ENCODE measurements at regions not wholly inside any gene's neighbourhood (a gene's known extent, or its start where the extent isn't known, plus 50 kb on each side); places are given as distances from the start of the nearest gene placed in this dataset.
A peak's percentile ranks its signal among the peaks of the same experiment; 100 is the strongest.

DNA sequence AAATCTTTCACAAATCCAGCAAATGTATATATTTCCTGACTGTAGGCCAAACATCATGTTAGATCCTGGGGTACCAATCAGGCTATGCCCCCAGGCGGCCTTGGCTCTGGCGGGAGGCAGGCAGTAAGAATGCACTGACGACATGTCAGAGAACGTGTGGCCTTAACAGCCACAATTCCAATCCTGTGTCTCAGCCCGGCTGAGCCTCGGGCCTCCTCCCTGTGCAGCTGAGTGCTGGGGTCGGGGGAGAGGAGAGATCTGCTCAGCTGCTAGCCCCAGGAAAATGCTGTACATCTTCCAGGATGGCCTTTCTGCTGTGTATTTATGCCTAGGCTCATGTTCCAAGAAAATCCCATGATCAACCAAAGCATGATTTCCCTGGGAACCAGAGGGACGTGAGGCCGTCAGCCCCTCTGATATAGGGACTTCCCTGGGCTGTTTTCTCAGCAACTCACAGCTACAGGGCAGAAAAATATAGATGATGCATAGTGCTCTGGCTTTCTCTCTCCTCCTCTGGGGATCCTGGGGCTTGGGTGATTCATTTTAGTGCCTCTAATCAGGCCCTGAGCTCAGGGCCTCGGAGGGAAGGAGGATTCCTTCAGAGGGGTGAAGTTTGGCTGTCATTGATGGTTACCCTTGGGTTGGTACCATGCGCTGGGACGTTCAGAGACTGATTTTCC is 604.0 kb downstream of the HS3ST4 start:
- H3K9me3 Mint-ChIP-seq (ENCODE audit: low read depth): no peaks in the 10 kb centered on the region
- H3K36me3 Mint-ChIP-seq (ENCODE audit: low read depth): no peaks in the 10 kb centered on the region
- CTCF ChIA-PET: no interaction called here
- no peak overlapping the region for H3K4me3 Mint-ChIP-seq
- no peaks in the 10 kb centered on the region for H3K4me1 Mint-ChIP-seq
- peaks cover 6% of the 10 kb centered on the region for H3K27me3 Mint-ChIP-seq
- POLR2A ChIA-PET: no interaction called here
- H3K27ac Mint-ChIP-seq: no peak overlapping the region
- ATAC-seq (no peak), DNase-seq (no peak)
- intact Hi-C loops (cut with DNase I, micrococcal nuclease): no loop called here

DNA sequence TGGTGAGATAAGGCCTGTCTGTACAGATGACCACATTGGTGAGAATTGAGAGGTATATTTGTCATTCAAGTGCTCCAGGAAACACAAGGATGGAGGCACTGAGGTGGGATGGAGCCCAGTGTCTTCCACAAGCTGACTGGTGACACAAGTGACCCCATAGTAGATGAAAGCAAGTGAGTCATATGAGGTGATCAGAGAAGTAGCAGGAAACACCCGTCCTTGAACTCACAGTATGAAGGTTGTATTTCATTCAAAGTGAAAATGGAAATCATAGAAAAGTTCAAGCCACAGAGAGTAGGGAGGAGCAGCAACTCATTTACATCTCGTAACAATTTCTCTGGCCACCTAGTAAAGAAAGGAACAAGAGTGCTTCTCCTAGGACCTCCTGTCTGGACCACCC is 609.8 kb downstream of the HS3ST4 start:
- DNase-seq (peak; percentile 6), ATAC-seq (peak; percentile 47)
- ChIA-PET POLR2A (no interaction called here), CTCF (interaction anchor here (1.1 kb wide), 1 partner anchor 71 kb away, joined by 3 read pairs; no protein-coding TSS in a partner anchor)
- Mint-ChIP-seq H3K36me3 (ENCODE audit: low read depth) (no peaks in the 10 kb centered on the region), H3K9me3 (ENCODE audit: low read depth) (no peaks in the 10 kb centered on the region), H3K27me3 (peaks cover 9% of the 10 kb centered on the region), H3K27ac (no peak overlapping the region), H3K4me3 (no peak overlapping the region), H3K4me1 (peaks cover 4% of the 10 kb centered on the region)
- intact Hi-C loops (cut with DNase I, micrococcal nuclease): no loop called here

DNA sequence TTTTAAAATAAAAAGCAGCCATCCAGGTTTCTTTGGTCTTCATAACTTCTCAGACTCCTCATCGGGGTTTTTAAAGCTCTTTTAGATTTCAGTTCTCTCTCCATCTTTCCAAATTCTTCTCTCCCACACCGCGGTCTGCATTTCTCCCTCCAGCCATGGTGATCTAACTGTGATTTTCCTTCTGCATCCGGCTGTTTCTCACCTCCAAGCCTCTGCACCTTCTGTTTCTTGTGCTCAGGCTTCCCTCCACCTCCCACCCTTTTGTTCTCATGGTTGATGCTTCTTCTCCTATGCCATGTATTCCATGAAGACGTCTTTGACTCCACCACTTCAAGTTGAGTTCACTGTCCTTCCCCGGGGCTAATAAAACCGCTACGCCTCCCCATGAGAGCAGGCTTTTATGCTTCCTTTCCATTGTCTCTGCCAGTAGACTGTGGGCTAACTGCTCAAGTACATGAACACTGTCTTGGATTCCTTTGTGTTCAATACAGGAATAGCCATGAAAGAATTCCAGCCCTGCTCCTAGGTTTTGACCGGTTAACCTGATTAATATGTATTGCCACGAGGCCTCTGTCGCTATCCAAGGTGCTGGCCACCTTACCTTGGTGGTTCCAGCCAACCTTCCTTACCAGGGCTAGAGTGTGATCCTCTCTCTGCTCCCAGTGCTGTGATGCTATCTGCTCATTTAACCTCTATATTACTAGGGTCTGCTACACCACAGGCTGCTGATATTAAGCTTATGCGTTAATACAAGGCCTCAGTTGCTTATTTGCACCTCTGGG is 625.1 kb downstream of the HS3ST4 start:
- Mint-ChIP-seq H3K9me3 (ENCODE audit: low read depth) (no peaks in the 10 kb centered on the region), H3K27ac (no peak overlapping the region), H3K36me3 (ENCODE audit: low read depth) (no peaks in the 10 kb centered on the region), H3K27me3 (peaks cover 16% of the 10 kb centered on the region), H3K4me1 (no peaks in the 10 kb centered on the region), H3K4me3 (no peak overlapping the region)
- POLR2A ChIA-PET: no interaction called here
- DNase-seq (peak; percentile 6), ATAC-seq (no peak)
- intact Hi-C loops (cut with DNase I, micrococcal nuclease): no loop called here
- CTCF ChIA-PET: no interaction called here

DNA sequence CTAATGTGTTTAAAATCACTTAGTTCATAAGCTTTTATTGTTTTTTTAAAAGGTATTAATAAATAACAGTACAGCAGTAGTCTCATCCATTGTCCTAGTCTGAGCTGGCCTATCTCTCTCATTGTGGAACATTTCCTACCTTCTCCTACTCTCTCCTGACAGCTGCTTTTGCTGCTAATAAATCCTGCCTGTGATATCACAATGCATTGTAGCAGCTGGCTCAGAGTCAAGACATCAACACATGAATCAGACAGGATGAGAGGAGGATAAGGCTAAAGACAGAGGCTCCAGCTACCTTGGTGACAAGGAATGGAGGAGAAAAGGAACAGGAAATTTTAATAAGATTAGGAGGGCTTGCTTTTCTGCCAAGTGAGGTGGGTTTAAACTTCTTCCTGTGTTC is 626.1 kb downstream of the HS3ST4 start:
- H3K9me3 Mint-ChIP-seq (ENCODE audit: low read depth): no peaks in the 10 kb centered on the region
- ChIA-PET CTCF (no interaction called here), POLR2A (no interaction called here)
- no peak for ATAC-seq
- no peaks in the 10 kb centered on the region for H3K4me1 Mint-ChIP-seq
- DNase-seq: no peak
- no peak overlapping the region for H3K27ac Mint-ChIP-seq
- H3K4me3 Mint-ChIP-seq: no peak overlapping the region
- H3K36me3 Mint-ChIP-seq (ENCODE audit: low read depth): no peaks in the 10 kb centered on the region
- intact Hi-C loops (cut with DNase I, micrococcal nuclease): no loop called here
- H3K27me3 Mint-ChIP-seq: peaks cover 15% of the 10 kb centered on the region

DNA sequence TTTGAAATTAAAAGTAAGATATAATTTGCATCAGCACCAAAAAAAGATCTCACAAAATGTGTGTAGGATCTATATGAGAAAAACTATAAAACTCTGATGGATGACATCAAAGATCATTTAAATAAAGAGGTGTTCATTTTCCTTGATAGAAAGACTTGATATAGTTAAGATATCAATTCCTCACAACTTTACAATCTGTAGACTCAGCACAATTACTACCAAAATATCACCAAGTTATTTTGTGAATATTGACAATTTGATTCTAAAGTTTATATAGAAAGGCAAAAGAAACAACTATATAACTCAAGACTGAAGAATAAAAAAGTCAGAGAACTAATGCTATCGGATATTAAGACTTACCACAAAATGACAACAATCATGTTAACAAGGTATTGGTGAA is 638.9 kb downstream of the HS3ST4 start:
- no peak overlapping the region for H3K4me3 Mint-ChIP-seq
- peaks cover 8% of the 10 kb centered on the region for H3K27me3 Mint-ChIP-seq
- ATAC-seq (no peak), DNase-seq (no peak)
- peaks cover 2% of the 10 kb centered on the region for H3K9me3 Mint-ChIP-seq (ENCODE audit: low read depth)
- ChIA-PET POLR2A (no interaction called here), CTCF (no interaction called here)
- H3K27ac Mint-ChIP-seq: no peak overlapping the region
- H3K36me3 Mint-ChIP-seq (ENCODE audit: low read depth): no peaks in the 10 kb centered on the region
- no peaks in the 10 kb centered on the region for H3K4me1 Mint-ChIP-seq
- intact Hi-C loops (cut with DNase I, micrococcal nuclease): no loop called here

DNA sequence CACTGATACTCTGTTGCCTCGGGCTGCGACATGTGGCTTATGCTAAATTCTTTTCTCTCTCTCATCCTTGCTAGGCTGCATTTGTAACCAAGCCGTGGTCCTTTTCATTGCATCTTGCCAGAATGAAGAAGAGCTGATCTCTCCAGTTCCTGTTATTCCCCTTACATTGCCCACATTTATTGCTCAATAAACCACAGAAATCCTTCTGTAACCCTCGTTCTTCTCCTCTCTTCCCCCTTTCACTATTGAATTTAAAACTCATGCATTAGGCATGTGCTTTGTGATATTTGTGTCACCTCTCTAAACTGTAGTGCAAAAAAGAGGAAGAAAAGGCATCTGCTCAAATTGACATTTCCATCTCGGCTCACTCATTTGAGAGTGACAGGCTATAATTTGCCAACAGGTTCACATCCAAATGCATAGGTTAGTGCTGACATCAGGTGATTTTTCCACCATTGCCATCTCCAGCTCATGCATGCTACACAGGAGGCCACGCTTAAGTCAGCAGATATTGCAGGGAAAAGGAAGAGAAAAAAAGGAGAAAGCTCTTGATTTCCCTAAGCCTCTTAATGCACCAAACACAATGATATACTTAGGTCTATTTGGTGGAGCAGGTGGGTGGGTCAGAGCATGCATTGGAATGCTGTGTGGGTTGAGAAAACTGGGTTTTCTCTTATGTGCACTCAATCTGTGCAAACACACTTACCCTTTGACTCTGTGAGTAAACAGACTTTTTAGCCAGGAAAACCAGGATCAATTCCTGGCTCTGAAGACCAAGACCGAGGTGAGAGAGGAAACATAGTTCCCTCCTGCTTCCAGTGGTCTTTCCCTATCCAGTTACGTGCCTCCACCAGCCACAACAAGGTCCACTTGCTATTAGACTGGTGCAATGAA is 642.7 kb downstream of the HS3ST4 start:
- H3K27me3 Mint-ChIP-seq: peaks cover 6% of the 10 kb centered on the region
- DNase-seq (no peak), ATAC-seq (no peak)
- ChIA-PET CTCF (no interaction called here), POLR2A (no interaction called here)
- H3K4me1 Mint-ChIP-seq: no peaks in the 10 kb centered on the region
- H3K27ac Mint-ChIP-seq: no peak overlapping the region
- intact Hi-C loops (cut with DNase I, micrococcal nuclease): no loop called here
- H3K36me3 Mint-ChIP-seq (ENCODE audit: low read depth): no peaks in the 10 kb centered on the region
- no peak overlapping the region for H3K4me3 Mint-ChIP-seq
- no peaks in the 10 kb centered on the region for H3K9me3 Mint-ChIP-seq (ENCODE audit: low read depth)

DNA sequence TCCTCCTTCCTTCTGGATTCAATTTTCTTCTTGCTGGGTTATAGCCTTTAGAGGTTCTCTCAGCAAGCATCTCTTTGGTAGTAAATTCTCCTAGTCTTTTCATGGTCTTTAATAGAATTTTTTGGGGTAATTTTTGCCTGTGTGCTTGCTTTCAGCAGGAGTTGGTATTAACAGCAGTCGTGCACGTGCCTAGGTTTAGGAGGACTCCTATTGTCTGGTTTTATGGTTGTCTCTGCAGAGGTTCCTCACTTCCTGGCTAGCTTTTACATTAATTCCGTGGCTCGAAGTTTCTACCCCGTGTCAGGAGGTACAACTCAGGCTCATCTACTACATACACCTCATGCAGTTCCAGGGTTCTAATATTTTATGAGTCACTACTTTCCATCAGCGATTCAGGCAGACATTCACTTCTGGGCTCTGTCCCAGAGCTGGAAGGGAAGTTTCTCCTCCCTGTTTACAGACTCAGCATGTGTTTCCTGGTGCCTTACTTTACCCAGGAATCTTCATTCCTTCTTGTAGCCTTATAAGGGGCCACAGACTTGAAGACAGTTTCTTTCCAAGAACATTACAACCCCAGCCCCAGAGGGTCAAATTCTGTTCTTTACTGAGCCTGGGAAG is 643.6 kb downstream of the HS3ST4 start:
- DNase-seq (no peak), ATAC-seq (no peak)
- CTCF ChIA-PET: no interaction called here
- POLR2A ChIA-PET: no interaction called here
- Mint-ChIP-seq H3K4me1 (no peaks in the 10 kb centered on the region), H3K27me3 (peaks cover 6% of the 10 kb centered on the region), H3K4me3 (no peak overlapping the region), H3K36me3 (ENCODE audit: low read depth) (no peaks in the 10 kb centered on the region), H3K27ac (no peak overlapping the region), H3K9me3 (ENCODE audit: low read depth) (no peaks in the 10 kb centered on the region)
- intact Hi-C loops (cut with DNase I, micrococcal nuclease): no loop called here

DNA sequence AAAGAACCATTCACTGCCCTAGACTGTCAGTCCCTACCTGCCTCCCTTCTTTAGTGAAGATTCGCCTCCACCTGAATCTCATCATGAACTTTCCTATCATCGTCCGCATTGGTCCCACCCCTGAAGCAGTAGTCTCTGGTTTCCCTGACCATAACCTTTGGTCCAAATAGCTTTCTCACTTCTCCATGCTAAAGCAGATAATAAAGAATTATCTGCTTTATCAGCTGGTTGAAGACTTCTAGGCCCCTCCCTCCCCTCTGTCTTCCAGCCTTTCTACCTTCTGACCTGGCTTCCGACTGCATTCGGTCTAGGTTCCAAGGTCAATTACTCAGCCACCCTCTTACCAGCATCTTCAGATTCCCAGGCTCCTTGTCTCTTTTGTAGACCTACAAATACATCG is 650.9 kb downstream of the HS3ST4 start:
- Mint-ChIP-seq H3K27ac (no peak overlapping the region), H3K27me3 (peaks cover 6% of the 10 kb centered on the region), H3K36me3 (ENCODE audit: low read depth) (no peaks in the 10 kb centered on the region), H3K4me3 (no peak overlapping the region), H3K4me1 (no peaks in the 10 kb centered on the region), H3K9me3 (ENCODE audit: low read depth) (no peaks in the 10 kb centered on the region)
- no peak for DNase-seq
- no peak for ATAC-seq
- CTCF ChIA-PET: no interaction called here
- intact Hi-C loops (cut with DNase I, micrococcal nuclease): no loop called here
- POLR2A ChIA-PET: no interaction called here

DNA sequence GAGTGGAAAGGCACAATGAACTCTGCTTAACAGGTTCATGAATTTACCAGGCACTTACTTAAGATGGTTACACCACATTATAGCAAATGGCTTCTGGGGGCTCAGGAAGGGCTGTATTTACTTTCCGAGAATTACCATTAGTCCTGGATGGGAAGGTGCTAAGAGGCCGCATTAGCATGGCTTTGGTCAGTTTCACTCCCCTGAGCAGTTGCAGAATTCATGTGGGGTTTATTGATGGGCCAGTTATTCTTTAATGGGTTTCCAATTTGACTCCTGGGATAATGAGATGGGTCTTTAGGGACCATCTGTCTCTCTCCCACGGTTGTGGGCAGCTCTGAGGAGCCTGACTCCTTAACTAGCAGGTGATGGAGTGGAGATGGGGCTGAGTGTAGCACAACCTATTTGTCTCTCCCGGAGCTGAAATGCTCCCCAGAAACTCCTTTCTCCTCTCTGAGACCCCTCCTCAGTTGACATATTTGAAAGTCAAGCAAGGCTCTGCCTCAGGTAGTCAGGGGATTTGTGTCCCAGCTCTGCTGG is 652.5 kb downstream of the HS3ST4 start:
- no peaks in the 10 kb centered on the region for H3K9me3 Mint-ChIP-seq (ENCODE audit: low read depth)
- H3K27me3 Mint-ChIP-seq: peaks cover 6% of the 10 kb centered on the region
- H3K4me3 Mint-ChIP-seq: no peak overlapping the region
- H3K27ac Mint-ChIP-seq: no peak overlapping the region
- ChIA-PET CTCF (no interaction called here), POLR2A (no interaction called here)
- H3K4me1 Mint-ChIP-seq: no peaks in the 10 kb centered on the region
- no peak for ATAC-seq
- H3K36me3 Mint-ChIP-seq (ENCODE audit: low read depth): no peaks in the 10 kb centered on the region
- no peak for DNase-seq
- intact Hi-C loops (cut with DNase I, micrococcal nuclease): no loop called here

DNA sequence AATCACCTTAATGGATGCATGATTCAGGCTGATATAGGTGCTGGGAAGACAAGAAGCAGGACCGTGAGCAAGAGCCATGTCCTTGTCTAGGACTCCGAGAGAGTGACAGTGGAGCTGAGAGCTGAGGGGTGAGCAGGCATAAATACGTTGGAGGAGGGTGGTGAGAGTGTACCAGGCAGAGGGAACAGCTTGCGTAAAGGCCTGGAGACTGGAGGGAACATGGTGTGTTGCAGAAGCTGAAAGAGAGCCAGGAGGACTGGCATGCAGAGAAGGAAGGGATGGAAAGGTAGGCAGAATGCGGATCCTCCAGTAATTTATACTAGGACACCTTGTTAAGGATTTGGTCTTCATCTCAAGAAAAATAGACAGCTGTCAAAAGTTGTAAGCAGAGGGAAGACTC is 653.2 kb downstream of the HS3ST4 start:
- CTCF ChIA-PET: no interaction called here
- Mint-ChIP-seq H3K9me3 (ENCODE audit: low read depth) (no peaks in the 10 kb centered on the region), H3K4me3 (no peak overlapping the region), H3K4me1 (no peaks in the 10 kb centered on the region), H3K27ac (no peak overlapping the region), H3K36me3 (ENCODE audit: low read depth) (no peaks in the 10 kb centered on the region), H3K27me3 (peaks cover 6% of the 10 kb centered on the region)
- DNase-seq: no peak
- POLR2A ChIA-PET: no interaction called here
- intact Hi-C loops (cut with DNase I, micrococcal nuclease): no loop called here
- no peak for ATAC-seq

DNA sequence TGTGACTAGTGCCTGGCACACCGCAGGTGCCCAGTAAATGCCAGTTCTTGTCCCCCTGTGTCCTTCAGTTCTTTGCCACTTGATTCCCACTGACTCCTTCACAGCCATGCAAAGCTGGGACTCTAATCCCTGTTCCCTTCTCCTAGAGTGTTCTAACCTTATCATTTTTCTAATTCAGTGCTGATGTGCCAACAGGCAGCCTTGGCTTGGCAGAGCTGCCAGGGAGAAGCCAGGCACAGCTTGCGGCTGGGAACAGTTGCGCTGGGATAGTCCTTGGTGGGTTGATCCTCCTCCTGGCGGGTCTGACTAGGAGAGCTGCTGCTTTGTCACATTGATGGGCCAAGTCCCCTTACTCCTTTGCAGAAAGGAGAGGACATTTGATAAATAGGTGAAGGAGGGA is 654.2 kb downstream of the HS3ST4 start:
- no peaks in the 10 kb centered on the region for H3K9me3 Mint-ChIP-seq (ENCODE audit: low read depth)
- no peak overlapping the region for H3K27ac Mint-ChIP-seq
- DNase-seq (no peak), ATAC-seq (no peak)
- H3K4me3 Mint-ChIP-seq: no peak overlapping the region
- H3K27me3 Mint-ChIP-seq: peaks cover 6% of the 10 kb centered on the region
- CTCF ChIA-PET: no interaction called here
- H3K4me1 Mint-ChIP-seq: no peaks in the 10 kb centered on the region
- no peaks in the 10 kb centered on the region for H3K36me3 Mint-ChIP-seq (ENCODE audit: low read depth)
- POLR2A ChIA-PET: no interaction called here
- intact Hi-C loops (cut with DNase I, micrococcal nuclease): no loop called here
